ENCODE measurements at regions not wholly inside any gene's neighbourhood (a gene's known extent, or its start where the extent isn't known, plus 50 kb on each side); places are given as distances from the start of the nearest gene placed in this dataset.

DNA sequence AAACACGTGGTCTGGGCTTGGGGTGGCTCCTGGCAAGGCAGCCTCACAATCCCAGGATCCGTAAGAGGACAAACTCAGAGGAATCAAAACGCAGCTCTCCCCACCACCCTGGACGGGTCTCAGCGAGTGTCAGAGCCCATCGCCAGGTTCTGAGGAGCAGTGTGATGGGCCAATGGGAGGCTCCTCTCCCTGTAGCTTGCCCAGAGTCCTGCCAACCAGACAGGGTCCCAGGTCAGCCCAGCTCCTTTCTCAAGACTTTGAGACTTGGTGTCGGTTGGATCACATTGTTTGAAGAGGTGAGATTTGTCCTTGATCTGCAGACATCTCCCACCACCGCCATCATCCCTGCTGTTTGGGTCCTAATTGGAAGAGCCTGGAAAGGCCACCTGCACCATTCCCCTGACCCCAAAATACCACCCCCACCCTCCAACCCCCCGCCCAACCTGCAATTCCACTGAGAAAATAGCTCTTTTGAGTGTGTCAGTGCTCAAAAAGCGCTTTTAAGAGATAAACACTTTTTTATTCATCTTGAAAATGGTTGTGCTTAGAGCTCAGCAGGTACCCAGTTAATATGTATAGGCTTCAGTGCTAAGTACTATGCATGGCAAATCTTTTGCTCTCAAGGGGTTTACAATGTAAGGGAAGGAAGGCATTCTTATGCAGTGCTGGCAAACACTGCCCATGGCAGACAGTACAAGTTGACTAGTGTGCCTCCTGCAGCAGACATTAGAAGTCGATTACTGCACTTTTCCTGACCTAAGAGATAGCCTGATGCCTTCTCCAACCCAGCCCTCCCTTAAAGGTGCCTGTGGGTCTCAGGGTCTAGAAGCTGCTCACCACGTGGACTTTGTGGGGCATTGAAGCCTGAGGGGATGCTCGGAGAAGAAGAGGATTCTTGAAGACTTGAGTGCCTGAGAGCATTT lies 50.6 kb downstream of the GLI2 start:
- no peak for TF ChIP-seq EZH2 (IDR thresholded peaks at IDR 0.05; ENCODE audit: low read depth)
- TF ChIP-seq, protein P1, sequence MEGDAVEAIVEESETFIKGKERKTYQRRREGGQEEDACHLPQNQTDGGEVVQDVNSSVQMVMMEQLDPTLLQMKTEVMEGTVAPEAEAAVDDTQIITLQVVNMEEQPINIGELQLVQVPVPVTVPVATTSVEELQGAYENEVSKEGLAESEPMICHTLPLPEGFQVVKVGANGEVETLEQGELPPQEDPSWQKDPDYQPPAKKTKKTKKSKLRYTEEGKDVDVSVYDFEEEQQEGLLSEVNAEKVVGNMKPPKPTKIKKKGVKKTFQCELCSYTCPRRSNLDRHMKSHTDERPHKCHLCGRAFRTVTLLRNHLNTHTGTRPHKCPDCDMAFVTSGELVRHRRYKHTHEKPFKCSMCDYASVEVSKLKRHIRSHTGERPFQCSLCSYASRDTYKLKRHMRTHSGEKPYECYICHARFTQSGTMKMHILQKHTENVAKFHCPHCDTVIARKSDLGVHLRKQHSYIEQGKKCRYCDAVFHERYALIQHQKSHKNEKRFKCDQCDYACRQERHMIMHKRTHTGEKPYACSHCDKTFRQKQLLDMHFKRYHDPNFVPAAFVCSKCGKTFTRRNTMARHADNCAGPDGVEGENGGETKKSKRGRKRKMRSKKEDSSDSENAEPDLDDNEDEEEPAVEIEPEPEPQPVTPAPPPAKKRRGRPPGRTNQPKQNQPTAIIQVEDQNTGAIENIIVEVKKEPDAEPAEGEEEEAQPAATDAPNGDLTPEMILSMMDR (conservative IDR thresholded peaks at IDR 0.05): no peak
